Breast epithelium (tissue), 4 donors: ENCODE measurements at regions not wholly inside any gene's neighbourhood (a gene's known extent, or its start where the extent isn't known, plus 50 kb on each side); places are given as distances from the start of the nearest gene placed in this dataset.

Source experiments
- DNase-seq, 2 donors: peaks; one replicate each; pipeline ENCODE4 v3.0.0-alpha.2; 2019; ENCODE audit warnings: low spot score in 2 of 2
- H3K27ac ChIP-seq, 2 donors: fragments of 200-600 bp; sonication (generic) in 1 of 2; one replicate each; pipeline ENCODE4 v1.5.1; 2016 to 2019; ENCODE audit warnings: mild to moderate bottlenecking in 1 of 2
- H3K27me3 ChIP-seq, 2 donors: fragments of 200-600 bp; sonication (generic) in 1 of 2; one replicate each; pipeline versions ENCODE4 v1.5.1 to v1.6.0; 2017 to 2019; ENCODE audit warnings: control low read depth in 1 of 2, mild to moderate bottlenecking in 1 of 2
- H3K36me3 ChIP-seq: fragments of 200-600 bp; one replicate; pipeline ENCODE4 v1.5.1; 2019
- H3K4me1 ChIP-seq, 2 donors: fragments of 200-600 bp; sonication (generic); one replicate each; pipeline ENCODE4 v1.5.1; 2016 to 2019; ENCODE audit warnings: control low read depth in 1 of 2
- H3K4me3 ChIP-seq, 3 donors: fragments of 200-600 bp; sonication (generic); 1 replicate in 2 of 3; 2 replicates in 1 of 3; pipeline ENCODE4 v1.5.1; 2016 to 2019; ENCODE audit warnings: mild to moderate bottlenecking in 3 of 3, moderate library complexity in 2 of 3
- H3K9me3 ChIP-seq, 2 donors: fragments of 200-600 bp; sonication (generic) in 1 of 2; one replicate each; pipeline ENCODE4 v1.5.1; 2016 to 2019; ENCODE audit warnings: control low read depth in 1 of 2
- CTCF ChIP-seq, 3 donors: fragments of 450-650 bp; IDR thresholded peaks; one replicate each; pipeline ENCODE4 v1.5.1; 2016 to 2017; ENCODE audit warnings: antibody characterized with exemption in 3 of 3, mild to moderate bottlenecking in 3 of 3, moderate library complexity in 3 of 3
- POLR2A ChIP-seq: fragments of 450-650 bp; IDR thresholded peaks from one replicate; pipeline ENCODE4 v1.6.1; 2016; ENCODE audit warnings: antibody characterized with exemption, mild to moderate bottlenecking, moderate library complexity
- POLR2AphosphoS5 ChIP-seq, 3 donors: sonication (generic); formaldehyde crosslinking; IDR thresholded peaks; one replicate each; pipeline ENCODE4 v1.6.1; 2017; ENCODE audit warnings: antibody characterized with exemption in 3 of 3
- intact Hi-C: fragments of 100-400 bp; cut with DNase I; formaldehyde crosslinking; loops from one replicate; pipeline ENCODE4 v1.15.1; 2023; ENCODE audit warnings: low total_unique reads

- Histone ChIP-seq H3K36me3 (no peaks in the 10 kb centered on the region), H3K27me3 (no peaks in the 10 kb centered on the region), H3K4me3 (no peak overlapping the region), H3K27ac (peak overlapping the region in 1 of 2 donors; percentile 44), H3K4me1 (no peaks in the 10 kb centered on the region), H3K9me3 (no peaks in the 10 kb centered on the region)
- intact Hi-C loops = no loop called here
- DNase-seq = no peak
- TF ChIP-seq POLR2A (no peak), CTCF (IDR thresholded peaks at IDR 0.05) (no peak), POLR2AphosphoS5 (IDR thresholded peaks at IDR 0.05) (no peak)
Observed at GRCh38 chr2:18829251-18829902, 240.0 kb upstream of the NT5C1B start.

GRCh38 chr2:18828296-18828695 lies 238.9 kb upstream of the NT5C1B start:
- intact Hi-C loops = no loop called here
- TF ChIP-seq CTCF (IDR thresholded peaks at IDR 0.05) = no peak
- TF ChIP-seq POLR2AphosphoS5 (IDR thresholded peaks at IDR 0.05) = no peak
- TF ChIP-seq POLR2A = no peak
- no peak for DNase-seq
- Histone ChIP-seq H3K27me3 (no peaks in the 10 kb centered on the region), H3K36me3 (no peaks in the 10 kb centered on the region), H3K4me3 (no peak overlapping the region), H3K9me3 (no peaks in the 10 kb centered on the region), H3K27ac (no peak overlapping the region), H3K4me1 (no peaks in the 10 kb centered on the region)

- H3K27ac ChIP-seq = no peak overlapping the region
- H3K9me3 ChIP-seq = no peaks in the 10 kb centered on the region
- H3K4me3 ChIP-seq = no peak overlapping the region
- TF ChIP-seq CTCF (IDR thresholded peaks at IDR 0.05) (no peak), POLR2AphosphoS5 (IDR thresholded peaks at IDR 0.05) (no peak), POLR2A (no peak)
- H3K27me3 ChIP-seq = no peaks in the 10 kb centered on the region
- no peaks in the 10 kb centered on the region for H3K4me1 ChIP-seq
- no peaks in the 10 kb centered on the region for H3K36me3 ChIP-seq
- intact Hi-C loops = no loop called here
- no peak for DNase-seq
Observed at GRCh38 chr2:18825838-18826237, 236.5 kb upstream of the NT5C1B start.

- Histone ChIP-seq H3K27me3 (no peaks in the 10 kb centered on the region), H3K4me3 (no peak overlapping the region), H3K27ac (no peak overlapping the region), H3K4me1 (no peaks in the 10 kb centered on the region), H3K36me3 (no peaks in the 10 kb centered on the region), H3K9me3 (no peaks in the 10 kb centered on the region)
- TF ChIP-seq POLR2AphosphoS5 (IDR thresholded peaks at IDR 0.05) = no peak
- TF ChIP-seq CTCF (IDR thresholded peaks at IDR 0.05) = no peak
- no peak for TF ChIP-seq POLR2A
- intact Hi-C loops = no loop called here
- DNase-seq = no peak
Observed at GRCh38 chr2:18824915-18825314, 235.5 kb upstream of the NT5C1B start.

- TF ChIP-seq CTCF (IDR thresholded peaks at IDR 0.05) (no peak), POLR2A (no peak), POLR2AphosphoS5 (IDR thresholded peaks at IDR 0.05) (no peak)
- no peaks in the 10 kb centered on the region for H3K27me3 ChIP-seq
- no peaks in the 10 kb centered on the region for H3K36me3 ChIP-seq
- no peaks in the 10 kb centered on the region for H3K4me1 ChIP-seq
- DNase-seq = no peak
- no peak overlapping the region for H3K4me3 ChIP-seq
- H3K27ac ChIP-seq = no peak overlapping the region
- intact Hi-C loops = no loop called here
- H3K9me3 ChIP-seq = no peaks in the 10 kb centered on the region
Observed at GRCh38 chr2:18824325-18824790, 235.0 kb upstream of the NT5C1B start.
